SK-N-SH treated with all-trans-retinoic acid at 6 μM for 48 hours (cell line): ENCODE measurements at regions not wholly inside any gene's neighbourhood (a gene's known extent, or its start where the extent isn't known, plus 50 kb on each side); places are given as distances from the start of the nearest gene placed in this dataset.

Experiments used
- ATAC-seq: fragments of 200-7000 bp; cut with Tn5 transposase; 3 replicates; pipeline ENCODE4 v1.9.1; 2020; ENCODE audit warnings: mild to moderate bottlenecking, moderate library complexity
- ARNTL ChIP-seq: fragments of 450-650 bp; formaldehyde crosslinking; IDR thresholded peaks from 2 replicates; pipeline ENCODE4 v1.5.0; 2020; ENCODE audit warnings: low read depth, mild to moderate bottlenecking, moderate library complexity, borderline replicate concordance
- BACH2 ChIP-seq: fragments of 250-450 bp; sonication (Bioruptor Pico); IDR thresholded peaks from 2 replicates; pipeline ENCODE4 v1.9.0; 2021; ENCODE audit warnings: mild to moderate bottlenecking, borderline replicate concordance
- CSDC2 ChIP-seq: fragments of 250-450 bp; sonication (Bioruptor Pico); IDR thresholded peaks from 2 replicates; pipeline ENCODE4 v1.5.0; 2020; ENCODE audit warnings: mild to moderate bottlenecking, moderate library complexity
- ESRRG ChIP-seq: fragments of 250-450 bp; sonication (Bioruptor Pico); IDR thresholded peaks from 2 replicates; pipeline ENCODE4 v1.6.1; 2021; ENCODE audit warnings: mild to moderate bottlenecking
- GLIS3 ChIP-seq: fragments of 250-450 bp; sonication (Bioruptor Pico); IDR thresholded peaks from 2 replicates; pipeline ENCODE4 v1.5.0; 2020; ENCODE audit warnings: mild to moderate bottlenecking, moderate library complexity
- ISL1 ChIP-seq: fragments of 250-450 bp; sonication (Bioruptor Pico); IDR thresholded peaks from 2 replicates; pipeline ENCODE4 v2.1.2; 2022; ENCODE audit warnings: mild to moderate bottlenecking, moderate library complexity
- OSR1 ChIP-seq: fragments of 250-450 bp; sonication (Bioruptor Pico); IDR thresholded peaks from 2 replicates; pipeline ENCODE4 v1.8.0; 2022; ENCODE audit warnings: moderate library complexity, mild to moderate bottlenecking, inconsistent platforms
- PPARA ChIP-seq: fragments of 250-450 bp; sonication (Bioruptor Pico); IDR thresholded peaks from 2 replicates; pipeline ENCODE4 v1.5.0; 2020; ENCODE audit warnings: mild to moderate bottlenecking, borderline replicate concordance
- RARB ChIP-seq: fragments of 250-450 bp; sonication (Bioruptor Pico); IDR thresholded peaks from 2 replicates; pipeline ENCODE4 v1.8.0; 2021; ENCODE audit warnings: mild to moderate bottlenecking, moderate library complexity
- SNAI2 ChIP-seq: fragments of 250-450 bp; sonication (Bioruptor Pico); IDR thresholded peaks from 2 replicates; pipeline ENCODE4 v1.5.0; 2020; ENCODE audit warnings: mild to moderate bottlenecking, moderate library complexity
- TOX ChIP-seq: fragments of 250-450 bp; sonication (Bioruptor Pico); IDR thresholded peaks from 2 replicates; pipeline ENCODE4 v1.8.0; 2021; ENCODE audit warnings: mild to moderate bottlenecking, moderate library complexity, borderline replicate concordance
- ZFP30 ChIP-seq: fragments of 450-650 bp; formaldehyde crosslinking; IDR thresholded peaks from 2 replicates; pipeline ENCODE4 v1.5.0; 2022; ENCODE audit warnings: mild to moderate bottlenecking, moderate library complexity
- ZNF565 ChIP-seq: fragments of 450-650 bp; formaldehyde crosslinking; conservative IDR thresholded peaks from 2 replicates; pipeline ENCODE4 v1.5.0; 2020; ENCODE audit warnings: low read depth, mild to moderate bottlenecking, moderate library complexity
- ZNF70 ChIP-seq: fragments of 450-650 bp; formaldehyde crosslinking; IDR thresholded peaks from 2 replicates; pipeline ENCODE4 v1.5.0; 2020; ENCODE audit warnings: mild to moderate bottlenecking, moderate library complexity
- ZNF8 ChIP-seq: fragments of 450-650 bp; formaldehyde crosslinking; IDR thresholded peaks from 2 replicates; pipeline ENCODE4 v1.5.0; 2020; ENCODE audit warnings: mild to moderate bottlenecking, moderate library complexity
- TF ChIP-seq, protein P1 (sequence below): fragments of 250-450 bp; sonication (Bioruptor Pico); IDR thresholded peaks from 2 replicates; pipeline ENCODE4 v1.8.0; 2020; ENCODE audit warnings: mild to moderate bottlenecking, moderate library complexity, borderline replicate concordance
- TF ChIP-seq, protein P2 (sequence below): fragments of 250-450 bp; sonication (Bioruptor Pico); IDR thresholded peaks from 2 replicates; pipeline ENCODE4 v1.5.0; 2020; ENCODE audit warnings: mild to moderate bottlenecking, moderate library complexity
- TF ChIP-seq, protein P3 (sequence below): fragments of 250-450 bp; sonication (Bioruptor Pico); IDR thresholded peaks from 2 replicates; pipeline ENCODE4 v1.5.1; 2020; ENCODE audit warnings: low read depth, mild to moderate bottlenecking, moderate library complexity
- TF ChIP-seq, protein P4 (sequence below): fragments of 250-450 bp; sonication (Bioruptor Pico); IDR thresholded peaks from 2 replicates; pipeline ENCODE4 v1.5.1; 2021; ENCODE audit warnings: mild to moderate bottlenecking, moderate library complexity
- TF ChIP-seq, protein P5 (sequence below): fragments of 250-450 bp; sonication (Bioruptor Pico); IDR thresholded peaks from 2 replicates; pipeline ENCODE4 v1.8.0; 2021; ENCODE audit warnings: low read depth, mild to moderate bottlenecking, moderate library complexity, borderline replicate concordance

DNA sequence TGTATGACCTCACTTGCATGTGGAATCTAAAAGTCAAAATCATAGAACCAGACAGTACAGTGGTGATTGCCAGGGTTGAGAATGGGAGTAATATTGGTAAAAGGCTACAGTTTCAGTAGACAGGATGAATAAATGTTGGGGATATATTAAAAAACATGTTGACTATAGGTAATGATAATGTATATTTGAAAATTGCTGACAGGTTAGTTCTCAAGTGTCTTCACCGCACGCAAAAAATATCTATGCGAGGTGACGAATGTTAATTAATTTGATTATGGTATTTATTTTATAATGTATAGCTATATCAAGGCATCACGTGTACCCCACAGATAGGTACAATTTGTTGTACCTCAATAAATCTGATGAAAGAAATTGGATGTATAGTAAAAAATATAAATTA, 909.6 kb upstream of the NDST4 start:
- ATAC-seq = no peak

DNA sequence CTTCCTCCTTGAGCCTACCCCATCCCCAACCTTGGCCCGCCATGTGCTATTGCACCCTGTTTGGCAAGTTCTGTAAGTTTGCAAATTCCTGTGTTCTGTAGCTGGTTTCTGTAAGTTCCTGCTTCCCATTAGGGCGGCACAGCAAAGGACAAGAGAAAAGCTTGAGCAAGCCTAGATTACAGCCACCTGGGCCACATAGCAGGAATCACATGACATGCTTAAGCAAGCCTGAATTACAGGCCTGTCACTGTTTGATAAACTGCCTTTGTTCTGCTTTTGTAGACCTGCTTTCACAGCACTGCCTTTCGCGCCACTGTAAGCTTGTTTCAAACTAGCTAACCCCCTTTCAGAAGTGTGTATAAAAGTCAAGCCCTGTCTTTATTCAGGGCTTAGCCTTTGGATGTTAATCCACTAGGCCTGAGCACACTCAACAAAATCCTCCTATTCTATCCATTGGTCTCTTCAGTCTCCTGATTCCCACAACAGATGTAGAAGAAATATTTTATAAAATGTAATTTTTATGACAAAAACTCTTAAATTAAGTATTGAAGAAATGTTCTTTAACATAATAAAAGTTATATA, 906.8 kb upstream of the NDST4 start:
- TF ChIP-seq ZNF8 (CRISPR knock-in tag) (no peak), ESRRG (CRISPR knock-in tag) (no peak)
- TF ChIP-seq, protein P1, sequence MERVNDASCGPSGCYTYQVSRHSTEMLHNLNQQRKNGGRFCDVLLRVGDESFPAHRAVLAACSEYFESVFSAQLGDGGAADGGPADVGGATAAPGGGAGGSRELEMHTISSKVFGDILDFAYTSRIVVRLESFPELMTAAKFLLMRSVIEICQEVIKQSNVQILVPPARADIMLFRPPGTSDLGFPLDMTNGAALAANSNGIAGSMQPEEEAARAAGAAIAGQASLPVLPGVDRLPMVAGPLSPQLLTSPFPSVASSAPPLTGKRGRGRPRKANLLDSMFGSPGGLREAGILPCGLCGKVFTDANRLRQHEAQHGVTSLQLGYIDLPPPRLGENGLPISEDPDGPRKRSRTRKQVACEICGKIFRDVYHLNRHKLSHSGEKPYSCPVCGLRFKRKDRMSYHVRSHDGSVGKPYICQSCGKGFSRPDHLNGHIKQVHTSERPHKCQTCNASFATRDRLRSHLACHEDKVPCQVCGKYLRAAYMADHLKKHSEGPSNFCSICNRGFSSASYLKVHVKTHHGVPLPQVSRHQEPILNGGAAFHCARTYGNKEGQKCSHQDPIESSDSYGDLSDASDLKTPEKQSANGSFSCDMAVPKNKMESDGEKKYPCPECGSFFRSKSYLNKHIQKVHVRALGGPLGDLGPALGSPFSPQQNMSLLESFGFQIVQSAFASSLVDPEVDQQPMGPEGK (CRISPR knock-in tag) = no peak
- no peak for ATAC-seq

More for the DNA sequence above, 909.6 kb upstream of the NDST4 start:
- no peak for TF ChIP-seq ZFP30 (CRISPR knock-in tag)
- no peak for TF ChIP-seq RARB (CRISPR knock-in tag)
- TF ChIP-seq, protein P2, sequence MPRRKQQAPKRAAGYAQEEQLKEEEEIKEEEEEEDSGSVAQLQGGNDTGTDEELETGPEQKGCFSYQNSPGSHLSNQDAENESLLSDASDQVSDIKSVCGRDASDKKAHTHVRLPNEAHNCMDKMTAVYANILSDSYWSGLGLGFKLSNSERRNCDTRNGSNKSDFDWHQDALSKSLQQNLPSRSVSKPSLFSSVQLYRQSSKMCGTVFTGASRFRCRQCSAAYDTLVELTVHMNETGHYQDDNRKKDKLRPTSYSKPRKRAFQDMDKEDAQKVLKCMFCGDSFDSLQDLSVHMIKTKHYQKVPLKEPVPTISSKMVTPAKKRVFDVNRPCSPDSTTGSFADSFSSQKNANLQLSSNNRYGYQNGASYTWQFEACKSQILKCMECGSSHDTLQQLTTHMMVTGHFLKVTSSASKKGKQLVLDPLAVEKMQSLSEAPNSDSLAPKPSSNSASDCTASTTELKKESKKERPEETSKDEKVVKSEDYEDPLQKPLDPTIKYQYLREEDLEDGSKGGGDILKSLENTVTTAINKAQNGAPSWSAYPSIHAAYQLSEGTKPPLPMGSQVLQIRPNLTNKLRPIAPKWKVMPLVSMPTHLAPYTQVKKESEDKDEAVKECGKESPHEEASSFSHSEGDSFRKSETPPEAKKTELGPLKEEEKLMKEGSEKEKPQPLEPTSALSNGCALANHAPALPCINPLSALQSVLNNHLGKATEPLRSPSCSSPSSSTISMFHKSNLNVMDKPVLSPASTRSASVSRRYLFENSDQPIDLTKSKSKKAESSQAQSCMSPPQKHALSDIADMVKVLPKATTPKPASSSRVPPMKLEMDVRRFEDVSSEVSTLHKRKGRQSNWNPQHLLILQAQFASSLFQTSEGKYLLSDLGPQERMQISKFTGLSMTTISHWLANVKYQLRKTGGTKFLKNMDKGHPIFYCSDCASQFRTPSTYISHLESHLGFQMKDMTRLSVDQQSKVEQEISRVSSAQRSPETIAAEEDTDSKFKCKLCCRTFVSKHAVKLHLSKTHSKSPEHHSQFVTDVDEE = no peak
- TF ChIP-seq SNAI2 (CRISPR knock-in tag) = no peak
- no peak for TF ChIP-seq ZNF70
- TF ChIP-seq CSDC2 (CRISPR knock-in tag) = no peak
- TF ChIP-seq BACH2 (CRISPR knock-in tag) = no peak
- TF ChIP-seq PPARA (CRISPR knock-in tag) = no peak
- no peak for TF ChIP-seq GLIS3 (CRISPR knock-in tag)
- TF ChIP-seq TOX (CRISPR knock-in tag) = no peak
- no peak for TF ChIP-seq ESRRG (CRISPR knock-in tag)

DNA sequence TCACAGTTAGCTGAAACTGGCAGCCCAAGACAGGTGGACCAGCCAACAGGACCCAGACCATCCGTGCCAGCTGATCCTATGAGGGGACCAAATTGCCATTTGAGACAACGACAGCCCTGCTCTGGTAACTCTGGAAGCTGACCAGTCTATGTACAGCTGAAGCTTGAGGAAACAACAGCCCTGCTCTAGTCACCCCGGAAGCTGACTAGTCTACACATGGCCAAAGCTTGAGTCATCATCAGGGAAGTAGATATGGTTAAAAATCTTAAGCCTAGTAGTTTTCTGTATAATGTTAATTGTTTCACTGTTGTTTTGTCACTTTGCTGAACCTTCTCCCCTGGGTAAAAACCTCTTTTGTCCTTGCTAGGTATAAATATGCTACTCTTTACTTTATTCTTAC, 905.4 kb upstream of the NDST4 start:
- no peak for ATAC-seq
- TF ChIP-seq, protein P3, sequence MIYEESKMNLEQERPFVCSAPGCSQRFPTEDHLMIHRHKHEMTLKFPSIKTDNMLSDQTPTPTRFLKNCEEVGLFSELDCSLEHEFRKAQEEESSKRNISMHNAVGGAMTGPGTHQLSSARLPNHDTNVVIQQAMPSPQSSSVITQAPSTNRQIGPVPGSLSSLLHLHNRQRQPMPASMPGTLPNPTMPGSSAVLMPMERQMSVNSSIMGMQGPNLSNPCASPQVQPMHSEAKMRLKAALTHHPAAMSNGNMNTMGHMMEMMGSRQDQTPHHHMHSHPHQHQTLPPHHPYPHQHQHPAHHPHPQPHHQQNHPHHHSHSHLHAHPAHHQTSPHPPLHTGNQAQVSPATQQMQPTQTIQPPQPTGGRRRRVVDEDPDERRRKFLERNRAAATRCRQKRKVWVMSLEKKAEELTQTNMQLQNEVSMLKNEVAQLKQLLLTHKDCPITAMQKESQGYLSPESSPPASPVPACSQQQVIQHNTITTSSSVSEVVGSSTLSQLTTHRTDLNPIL (CRISPR knock-in tag) = no peak
- TF ChIP-seq ISL1 = no peak
- TF ChIP-seq CSDC2 (CRISPR knock-in tag) = no peak
- TF ChIP-seq RARB (CRISPR knock-in tag) = no peak
- no peak for TF ChIP-seq ARNTL
- no peak for TF ChIP-seq ESRRG (CRISPR knock-in tag)
- TF ChIP-seq ZNF565 (CRISPR knock-in tag) = no peak
- no peak for TF ChIP-seq PPARA (CRISPR knock-in tag)
- TF ChIP-seq, protein P4, sequence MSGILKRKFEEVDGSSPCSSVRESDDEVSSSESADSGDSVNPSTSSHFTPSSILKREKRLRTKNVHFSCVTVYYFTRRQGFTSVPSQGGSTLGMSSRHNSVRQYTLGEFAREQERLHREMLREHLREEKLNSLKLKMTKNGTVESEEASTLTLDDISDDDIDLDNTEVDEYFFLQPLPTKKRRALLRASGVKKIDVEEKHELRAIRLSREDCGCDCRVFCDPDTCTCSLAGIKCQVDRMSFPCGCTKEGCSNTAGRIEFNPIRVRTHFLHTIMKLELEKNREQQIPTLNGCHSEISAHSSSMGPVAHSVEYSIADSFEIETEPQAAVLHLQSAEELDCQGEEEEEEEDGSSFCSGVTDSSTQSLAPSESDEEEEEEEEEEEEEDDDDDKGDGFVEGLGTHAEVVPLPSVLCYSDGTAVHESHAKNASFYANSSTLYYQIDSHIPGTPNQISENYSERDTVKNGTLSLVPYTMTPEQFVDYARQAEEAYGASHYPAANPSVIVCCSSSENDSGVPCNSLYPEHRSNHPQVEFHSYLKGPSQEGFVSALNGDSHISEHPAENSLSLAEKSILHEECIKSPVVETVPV (CRISPR knock-in tag) = no peak
- no peak for TF ChIP-seq ZNF70
- no peak for TF ChIP-seq GLIS3 (CRISPR knock-in tag)
- no peak for TF ChIP-seq OSR1 (CRISPR knock-in tag)
- TF ChIP-seq ZNF8 (CRISPR knock-in tag) = no peak
- no peak for TF ChIP-seq BACH2 (CRISPR knock-in tag)
- TF ChIP-seq, protein P2 = no peak
- TF ChIP-seq TOX (CRISPR knock-in tag) = no peak
- TF ChIP-seq, protein P1 (CRISPR knock-in tag) = no peak
- TF ChIP-seq SNAI2 (CRISPR knock-in tag) = no peak
- TF ChIP-seq, protein P5, sequence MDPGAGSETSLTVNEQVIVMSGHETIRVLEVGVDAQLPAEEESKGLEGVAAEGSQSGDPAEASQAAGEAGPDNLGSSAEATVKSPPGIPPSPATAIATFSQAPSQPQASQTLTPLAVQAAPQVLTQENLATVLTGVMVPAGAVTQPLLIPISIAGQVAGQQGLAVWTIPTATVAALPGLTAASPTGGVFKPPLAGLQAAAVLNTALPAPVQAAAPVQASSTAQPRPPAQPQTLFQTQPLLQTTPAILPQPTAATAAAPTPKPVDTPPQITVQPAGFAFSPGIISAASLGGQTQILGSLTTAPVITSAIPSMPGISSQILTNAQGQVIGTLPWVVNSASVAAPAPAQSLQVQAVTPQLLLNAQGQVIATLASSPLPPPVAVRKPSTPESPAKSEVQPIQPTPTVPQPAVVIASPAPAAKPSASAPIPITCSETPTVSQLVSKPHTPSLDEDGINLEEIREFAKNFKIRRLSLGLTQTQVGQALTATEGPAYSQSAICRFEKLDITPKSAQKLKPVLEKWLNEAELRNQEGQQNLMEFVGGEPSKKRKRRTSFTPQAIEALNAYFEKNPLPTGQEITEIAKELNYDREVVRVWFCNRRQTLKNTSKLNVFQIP (CRISPR knock-in tag) = no peak
- no peak for TF ChIP-seq ZFP30 (CRISPR knock-in tag)
- TF ChIP-seq, all 23 proteins: peak for 0
